H9 (cell line): ENCODE measurements at regions not wholly inside any gene's neighbourhood (a gene's known extent, or its start where the extent isn't known, plus 50 kb on each side); places are given as distances from the start of the nearest gene placed in this dataset.

Source experiments
- DNase-seq: peaks from one replicate; pipeline ENCODE4 v3.0.0-alpha.2; 2017
- H2AFZ ChIP-seq: one replicate; pipeline ENCODE4 v1.6.1; 2013; ENCODE audit warnings: mild to moderate bottlenecking, low read length, control low read depth, moderate library complexity
- H2AK5ac ChIP-seq: 2 replicates; pipeline ENCODE4 v1.6.1; 2013; ENCODE audit warnings: low read length, control low read depth, mixed read lengths; ENCODE audit not compliant: insufficient read length
- H2BK120ac ChIP-seq: one replicate; pipeline ENCODE4 v1.6.1; 2013; ENCODE audit warnings: low read depth, mild to moderate bottlenecking, low read length, control low read depth, inconsistent platforms; ENCODE audit not compliant: poor library complexity, severe bottlenecking
- H2BK12ac ChIP-seq: 2 replicates; pipeline ENCODE4 v1.6.1; 2013; ENCODE audit warnings: low read length, control low read depth, mixed read lengths, low read depth; ENCODE audit not compliant: insufficient read length
- H2BK15ac ChIP-seq: 2 replicates; pipeline ENCODE4 v1.6.1; 2013; ENCODE audit warnings: low read depth, low read length, control low read depth
- H2BK20ac ChIP-seq: one replicate; pipeline ENCODE4 v1.6.1; 2013; ENCODE audit warnings: low read depth, mild to moderate bottlenecking, low read length, control low read depth, inconsistent platforms; ENCODE audit not compliant: poor library complexity, severe bottlenecking
- H2BK5ac ChIP-seq: 2 replicates; pipeline ENCODE4 v1.6.1; 2013; ENCODE audit warnings: low read length, control low read depth, mixed read lengths; ENCODE audit not compliant: insufficient read length
- H3K14ac ChIP-seq: 2 replicates; pipeline ENCODE4 v1.6.1; 2013; ENCODE audit warnings: low read length, control low read depth; ENCODE audit not compliant: insufficient read depth
- H3K18ac ChIP-seq: 2 replicates; pipeline ENCODE4 v1.6.1; 2013; ENCODE audit warnings: low read depth, mild to moderate bottlenecking, mixed read lengths, low read length, control low read depth; ENCODE audit not compliant: insufficient read length
- H3K23ac ChIP-seq: 2 replicates; pipeline ENCODE4 v1.6.1; 2013; ENCODE audit warnings: low read length, control low read depth, mixed read lengths, low read depth; ENCODE audit not compliant: insufficient read length
- H3K23me2 ChIP-seq: 2 replicates; pipeline ENCODE4 v1.6.1; 2013; ENCODE audit warnings: low read depth, mild to moderate bottlenecking, mixed read lengths, low read length, control low read depth; ENCODE audit not compliant: insufficient read length, poor library complexity, severe bottlenecking
- H3K27ac ChIP-seq: 2 replicates; pipeline ENCODE4 v1.5.1; 2013; ENCODE audit warnings: low read length, control low read depth, mixed read lengths, low read depth; ENCODE audit not compliant: insufficient read length
- H3K27me3 ChIP-seq: 2 replicates; pipeline ENCODE4 v1.6.1; 2013; ENCODE audit warnings: low read length, control low read depth, inconsistent platforms; ENCODE audit not compliant: insufficient read depth
- H3K4ac ChIP-seq: 2 replicates; pipeline ENCODE4 v1.6.1; 2013; ENCODE audit warnings: low read depth, mild to moderate bottlenecking, control low read depth, inconsistent platforms, low read length, moderate library complexity
- H3K4me1 ChIP-seq: 2 replicates; pipeline ENCODE4 v1.6.1; 2013; ENCODE audit warnings: low read length, control low read depth, inconsistent platforms; ENCODE audit not compliant: insufficient read depth
- H3K4me2 ChIP-seq: 2 replicates; pipeline ENCODE4 v1.6.1; 2013; ENCODE audit warnings: low read length, control low read depth, mixed read lengths; ENCODE audit not compliant: insufficient read length, insufficient read depth
- H3K56ac ChIP-seq: 2 replicates; pipeline ENCODE4 v1.6.1; 2013; ENCODE audit warnings: low read depth, mild to moderate bottlenecking, mixed read lengths, low read length, control low read depth; ENCODE audit not compliant: insufficient read length
- H3K79me1 ChIP-seq: 2 replicates; pipeline ENCODE4 v1.6.1; 2013; ENCODE audit warnings: low read depth, mild to moderate bottlenecking, moderate library complexity, low read length, control low read depth, inconsistent platforms; ENCODE audit not compliant: insufficient read depth, poor library complexity, severe bottlenecking
- H3K79me2 ChIP-seq: 2 replicates; pipeline ENCODE4 v1.6.1; 2013; ENCODE audit warnings: low read length, control low read depth, inconsistent platforms; ENCODE audit not compliant: insufficient read depth
- H3K9ac ChIP-seq: 2 replicates; pipeline ENCODE4 v1.6.1; 2013; ENCODE audit warnings: low read length, control low read depth, mixed read lengths; ENCODE audit not compliant: insufficient read length; ENCODE audit errors: extremely low read depth
- H3K9me3 ChIP-seq: one replicate; pipeline ENCODE4 v1.6.1; 2013; ENCODE audit warnings: low read depth, low read length, inconsistent platforms; ENCODE audit not compliant: control insufficient read depth
- H3T11ph ChIP-seq: one replicate; pipeline ENCODE4 v1.6.1; 2013; ENCODE audit warnings: mild to moderate bottlenecking, low read length, control low read depth, inconsistent platforms
- H4K20me1 ChIP-seq: one replicate; pipeline ENCODE4 v1.6.1; 2013; ENCODE audit not compliant: control insufficient read depth, insufficient read length, insufficient read depth
- H4K5ac ChIP-seq: 2 replicates; pipeline ENCODE4 v1.6.1; 2013; ENCODE audit warnings: low read depth, mild to moderate bottlenecking, mixed read lengths, low read length, control low read depth; ENCODE audit not compliant: insufficient read length
- H4K8ac ChIP-seq: replicated peaks from 2 replicates; pipeline ENCODE4 v1.6.1; 2013; ENCODE audit warnings: low read length, control low read depth, mixed read lengths, low read depth; ENCODE audit not compliant: insufficient read length
- H4K91ac ChIP-seq: 2 replicates; pipeline ENCODE4 v1.6.1; 2013; ENCODE audit warnings: low read depth, mild to moderate bottlenecking, moderate library complexity, mixed read lengths, low read length, control low read depth; ENCODE audit not compliant: insufficient read length
- H3K27ac Mint-ChIP-seq, 3 experiments: 2 replicates in 2 of 3; 3 replicates in 1 of 3; pipeline ENCODE4 v1.8.0; 2020 to 2021; ENCODE audit warnings: mixed read lengths in 3 of 3, mild to moderate bottlenecking in 1 of 3, moderate library complexity in 1 of 3
- H3K27me3 Mint-ChIP-seq: 2 replicates; pipeline ENCODE4 v1.8.0; 2021; ENCODE audit warnings: low read depth, mild to moderate bottlenecking, moderate library complexity, mixed read lengths
- H3K36me3 Mint-ChIP-seq, 3 experiments: 2 replicates in 2 of 3; 3 replicates in 1 of 3; pipeline ENCODE4 v1.8.0; 2020 to 2021; ENCODE audit warnings: low read depth in 3 of 3, mixed read lengths in 3 of 3; ENCODE audit not compliant: insufficient read depth in 1 of 3
- H3K4me1 Mint-ChIP-seq, 2 experiments: 2 replicates each; pipeline ENCODE4 v1.8.0; 2020; ENCODE audit warnings: mixed read lengths in 2 of 2
- H3K4me3 Mint-ChIP-seq, 2 experiments: 2 replicates in 1 of 2; 3 replicates in 1 of 2; pipeline ENCODE4 v1.8.0; 2020 to 2021; ENCODE audit warnings: mild to moderate bottlenecking in 2 of 2, mixed read lengths in 2 of 2, moderate library complexity in 1 of 2
- H3K9me3 Mint-ChIP-seq, 2 experiments: 2 replicates in 1 of 2; 3 replicates in 1 of 2; pipeline ENCODE4 v1.8.0; 2020; ENCODE audit warnings: mild to moderate bottlenecking in 2 of 2, mixed read lengths in 2 of 2, moderate library complexity in 1 of 2
- WGBS: extraction: QIAGEN DNeasy Blood & Tissue Kit; methylation state at CpG from one replicate; pipeline ENCODE4 v1.1.7; 2013; ENCODE audit warnings: missing lambda C conversion rate, low lambda C conversion rate, mixed read lengths; ENCODE audit not compliant: insufficient read length; ENCODE audit errors: extremely low coverage; 5-methylcytosine and 5-hydroxymethylcytosine counted together
- TF ChIP-seq, protein P1 (sequence below): fragments of 200-600 bp; sonication (generic); conservative IDR thresholded peaks from 3 replicates; pipeline ENCODE4 v1.8.0; 2021; ENCODE audit warnings: antibody characterized with exemption, mild to moderate bottlenecking

- H3K56ac ChIP-seq: no peak overlapping the region
- TF ChIP-seq, protein P1, sequence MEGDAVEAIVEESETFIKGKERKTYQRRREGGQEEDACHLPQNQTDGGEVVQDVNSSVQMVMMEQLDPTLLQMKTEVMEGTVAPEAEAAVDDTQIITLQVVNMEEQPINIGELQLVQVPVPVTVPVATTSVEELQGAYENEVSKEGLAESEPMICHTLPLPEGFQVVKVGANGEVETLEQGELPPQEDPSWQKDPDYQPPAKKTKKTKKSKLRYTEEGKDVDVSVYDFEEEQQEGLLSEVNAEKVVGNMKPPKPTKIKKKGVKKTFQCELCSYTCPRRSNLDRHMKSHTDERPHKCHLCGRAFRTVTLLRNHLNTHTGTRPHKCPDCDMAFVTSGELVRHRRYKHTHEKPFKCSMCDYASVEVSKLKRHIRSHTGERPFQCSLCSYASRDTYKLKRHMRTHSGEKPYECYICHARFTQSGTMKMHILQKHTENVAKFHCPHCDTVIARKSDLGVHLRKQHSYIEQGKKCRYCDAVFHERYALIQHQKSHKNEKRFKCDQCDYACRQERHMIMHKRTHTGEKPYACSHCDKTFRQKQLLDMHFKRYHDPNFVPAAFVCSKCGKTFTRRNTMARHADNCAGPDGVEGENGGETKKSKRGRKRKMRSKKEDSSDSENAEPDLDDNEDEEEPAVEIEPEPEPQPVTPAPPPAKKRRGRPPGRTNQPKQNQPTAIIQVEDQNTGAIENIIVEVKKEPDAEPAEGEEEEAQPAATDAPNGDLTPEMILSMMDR: no peak
- no peak overlapping the region for H3K18ac ChIP-seq
- H2BK12ac ChIP-seq: no peak overlapping the region
- H3K23me2 ChIP-seq: no peaks in the 10 kb centered on the region
- no peak overlapping the region for H3K14ac ChIP-seq
- Mint-ChIP-seq H3K4me3 (no peak overlapping the region), H3K36me3 (no peaks in the 10 kb centered on the region), H3K9me3 (no peaks in the 10 kb centered on the region; a peak in 1 of 5 replicates), H3K27ac (no peak overlapping the region), H3K27me3 (no peaks in the 10 kb centered on the region; the same call in 1 of the 2 replicates), H3K4me1 (peaks cover 6 to 10% of the 10 kb centered on the region in 2 experiments)
- H2BK15ac ChIP-seq: no peak overlapping the region
- no CpG with 5 or more reads among the region's 3 CpGs for WGBS
- H3K4me1 ChIP-seq: no peaks in the 10 kb centered on the region
- DNase-seq: no peak
- no peak overlapping the region for H3T11ph ChIP-seq
- no peak overlapping the region for H4K91ac ChIP-seq
- no peaks in the 10 kb centered on the region for H3K9me3 ChIP-seq
- H2AK5ac ChIP-seq: no peak overlapping the region
- no peak overlapping the region for H4K8ac ChIP-seq
- H3K27ac ChIP-seq: no peak overlapping the region
- no peak overlapping the region for H2BK120ac ChIP-seq
- H2BK5ac ChIP-seq: no peak overlapping the region
- no peak overlapping the region for H3K4ac ChIP-seq
- H3K4me2 ChIP-seq: no peak overlapping the region
- no peak overlapping the region for H2BK20ac ChIP-seq
- H4K5ac ChIP-seq: no peak overlapping the region
- H4K20me1 ChIP-seq: no peaks in the 10 kb centered on the region
- no peaks in the 10 kb centered on the region for H3K79me2 ChIP-seq
- H3K23ac ChIP-seq: no peak overlapping the region
- no peak overlapping the region for H3K9ac ChIP-seq
- H3K79me1 ChIP-seq: no peaks in the 10 kb centered on the region
- no peak overlapping the region for H2AFZ ChIP-seq
- no peaks in the 10 kb centered on the region for H3K27me3 ChIP-seq
These were observed 110.8 kb downstream of the TNFAIP3 start for GRCh38 chr6:137977814-137978213.
